Choroid plexus epithelial cell (primary cell): ENCODE measurements at regions not wholly inside any gene's neighbourhood (a gene's known extent, or its start where the extent isn't known, plus 50 kb on each side); places are given as distances from the start of the nearest gene placed in this dataset.

Experiments used
- DNase-seq: peaks from one replicate; pipeline ENCODE4 v3.0.0-alpha.2; 2010; ENCODE audit warnings: low read depth
- H3K4me3 ChIP-seq: 2 replicates; pipeline ENCODE4 v1.5.1; 2011; ENCODE audit warnings: low read depth, mild to moderate bottlenecking, control low read depth, low read length, moderate library complexity
- TF ChIP-seq, protein P1 (sequence below): conservative IDR thresholded peaks from 2 replicates; pipeline ENCODE4 v1.5.1; 2011; ENCODE audit warnings: low read depth, mild to moderate bottlenecking, control low read depth, inconsistent platforms, low read length, moderate library complexity

DNA sequence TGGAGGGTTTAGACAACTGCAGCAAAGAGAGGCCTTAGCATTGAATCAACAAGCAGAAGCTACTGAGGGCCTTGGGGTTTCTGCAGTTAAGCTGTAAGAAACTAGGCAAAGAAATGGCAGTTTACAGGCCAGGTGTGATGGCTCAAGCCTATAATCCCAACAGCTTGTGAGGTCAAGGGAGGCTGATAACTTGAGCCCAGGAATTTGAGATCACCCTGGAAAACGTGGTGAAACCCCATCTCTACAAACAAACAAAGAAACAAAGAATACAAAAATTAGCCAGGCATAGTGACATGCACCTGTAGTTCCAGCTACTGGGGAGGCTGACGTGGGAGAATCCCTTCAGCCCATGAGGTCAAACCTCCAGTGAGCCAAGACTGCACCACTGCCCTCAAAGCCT, 421.6 kb upstream of the CHST9 start:
- TF ChIP-seq, protein P1, sequence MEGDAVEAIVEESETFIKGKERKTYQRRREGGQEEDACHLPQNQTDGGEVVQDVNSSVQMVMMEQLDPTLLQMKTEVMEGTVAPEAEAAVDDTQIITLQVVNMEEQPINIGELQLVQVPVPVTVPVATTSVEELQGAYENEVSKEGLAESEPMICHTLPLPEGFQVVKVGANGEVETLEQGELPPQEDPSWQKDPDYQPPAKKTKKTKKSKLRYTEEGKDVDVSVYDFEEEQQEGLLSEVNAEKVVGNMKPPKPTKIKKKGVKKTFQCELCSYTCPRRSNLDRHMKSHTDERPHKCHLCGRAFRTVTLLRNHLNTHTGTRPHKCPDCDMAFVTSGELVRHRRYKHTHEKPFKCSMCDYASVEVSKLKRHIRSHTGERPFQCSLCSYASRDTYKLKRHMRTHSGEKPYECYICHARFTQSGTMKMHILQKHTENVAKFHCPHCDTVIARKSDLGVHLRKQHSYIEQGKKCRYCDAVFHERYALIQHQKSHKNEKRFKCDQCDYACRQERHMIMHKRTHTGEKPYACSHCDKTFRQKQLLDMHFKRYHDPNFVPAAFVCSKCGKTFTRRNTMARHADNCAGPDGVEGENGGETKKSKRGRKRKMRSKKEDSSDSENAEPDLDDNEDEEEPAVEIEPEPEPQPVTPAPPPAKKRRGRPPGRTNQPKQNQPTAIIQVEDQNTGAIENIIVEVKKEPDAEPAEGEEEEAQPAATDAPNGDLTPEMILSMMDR, result no peak
- no peak overlapping the region for H3K4me3 ChIP-seq
- no peak for DNase-seq

DNA sequence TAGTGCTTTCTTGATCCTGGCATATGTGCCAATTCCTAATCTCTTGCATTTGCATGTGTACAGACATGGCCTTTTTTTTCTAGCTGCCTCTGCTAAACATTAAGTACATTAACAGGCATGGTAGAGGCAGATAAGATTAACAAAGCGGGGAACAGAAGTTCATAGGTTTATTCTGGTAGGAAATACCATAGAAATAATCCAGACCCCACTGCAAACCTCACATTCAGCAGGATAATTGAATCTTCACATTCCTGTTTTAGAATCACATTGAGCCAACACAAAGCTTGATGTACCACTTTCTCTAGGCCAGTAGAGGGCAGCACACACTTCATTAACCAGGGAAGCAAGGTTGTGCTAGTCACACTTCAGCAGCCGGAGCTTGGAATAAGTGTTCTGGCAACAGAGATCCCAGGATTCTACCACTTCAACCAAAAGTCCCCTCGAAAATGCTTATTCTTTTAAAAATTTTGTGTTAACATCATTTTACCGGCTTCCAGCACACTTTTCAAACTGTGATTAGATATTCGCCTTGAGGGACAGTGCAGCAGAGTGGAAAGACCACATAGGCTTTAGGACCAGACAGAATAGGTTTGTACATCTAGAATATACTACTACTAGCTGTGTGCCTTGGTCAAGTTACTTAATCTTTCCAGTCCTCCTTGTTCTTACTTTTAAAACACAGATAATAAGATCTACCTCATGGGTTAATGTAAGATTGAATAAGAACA, 420.2 kb upstream of the CHST9 start:
- DNase-seq, result peak; percentile 91
- H3K4me3 ChIP-seq, result no peak overlapping the region
- TF ChIP-seq, protein P1, result peak; percentile 88

DNA sequence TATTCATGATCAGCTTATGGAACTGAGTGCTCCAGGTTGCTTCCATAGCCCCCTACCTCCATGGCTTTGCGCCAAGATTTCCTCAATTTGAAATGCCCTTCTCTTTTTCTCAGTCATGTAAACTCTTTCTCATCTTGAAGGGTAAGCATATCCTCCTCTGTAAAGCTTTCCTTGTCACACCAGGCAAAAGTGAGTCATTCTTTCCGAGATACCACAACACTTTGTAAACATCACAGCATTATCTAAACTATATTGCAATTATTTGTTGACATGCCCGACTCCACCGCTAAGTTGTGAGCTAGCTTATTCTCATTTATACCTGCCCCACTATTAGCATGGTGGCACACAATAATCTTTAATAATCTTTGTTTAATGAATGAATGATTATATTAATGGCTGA, 419.5 kb upstream of the CHST9 start:
- H3K4me3 ChIP-seq, result no peak overlapping the region
- TF ChIP-seq, protein P1, result no peak
- peak; percentile 81 for DNase-seq

DNA sequence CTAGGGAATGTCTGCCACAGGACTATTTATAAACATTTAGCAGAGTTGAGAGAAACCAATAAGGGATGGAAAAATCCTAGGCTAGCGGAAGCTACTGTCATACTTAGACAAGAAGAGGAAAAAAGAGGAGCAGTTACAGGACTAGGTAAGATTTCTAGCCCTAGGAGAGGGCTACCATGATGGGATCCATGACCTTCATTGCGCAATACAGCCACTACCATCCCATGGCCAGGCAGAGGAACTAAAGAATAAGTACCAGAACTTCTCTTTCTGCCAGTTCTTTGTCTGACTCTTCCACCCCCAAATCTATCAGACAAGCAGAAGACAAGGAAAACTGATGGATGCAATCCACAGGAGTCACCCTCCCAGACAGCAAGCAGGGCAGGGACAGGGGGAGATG, 417.0 kb upstream of the CHST9 start:
- no peak overlapping the region for H3K4me3 ChIP-seq
- TF ChIP-seq, protein P1, result no peak
- no peak for DNase-seq

DNA sequence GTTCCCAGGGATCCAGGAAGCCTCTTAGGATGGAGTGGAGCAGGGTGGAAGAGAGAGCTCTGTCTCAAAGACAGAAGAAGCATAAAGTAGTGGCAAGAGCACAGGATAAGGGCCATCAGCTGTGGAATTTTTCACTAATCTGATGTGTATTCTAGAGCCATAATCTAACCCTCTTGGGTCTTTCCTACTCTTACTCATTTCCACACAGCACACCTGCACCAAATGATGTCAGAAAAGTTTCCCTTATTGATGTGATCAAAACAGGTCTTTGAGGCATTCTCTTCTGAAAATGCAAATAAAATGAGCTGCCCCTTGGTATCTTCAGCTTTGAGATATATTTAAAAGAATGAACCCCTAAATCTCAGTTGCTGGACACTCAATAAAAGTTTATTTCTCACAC, 415.1 kb upstream of the CHST9 start:
- TF ChIP-seq, protein P1, result no peak
- no peak overlapping the region for H3K4me3 ChIP-seq
- no peak for DNase-seq

DNA sequence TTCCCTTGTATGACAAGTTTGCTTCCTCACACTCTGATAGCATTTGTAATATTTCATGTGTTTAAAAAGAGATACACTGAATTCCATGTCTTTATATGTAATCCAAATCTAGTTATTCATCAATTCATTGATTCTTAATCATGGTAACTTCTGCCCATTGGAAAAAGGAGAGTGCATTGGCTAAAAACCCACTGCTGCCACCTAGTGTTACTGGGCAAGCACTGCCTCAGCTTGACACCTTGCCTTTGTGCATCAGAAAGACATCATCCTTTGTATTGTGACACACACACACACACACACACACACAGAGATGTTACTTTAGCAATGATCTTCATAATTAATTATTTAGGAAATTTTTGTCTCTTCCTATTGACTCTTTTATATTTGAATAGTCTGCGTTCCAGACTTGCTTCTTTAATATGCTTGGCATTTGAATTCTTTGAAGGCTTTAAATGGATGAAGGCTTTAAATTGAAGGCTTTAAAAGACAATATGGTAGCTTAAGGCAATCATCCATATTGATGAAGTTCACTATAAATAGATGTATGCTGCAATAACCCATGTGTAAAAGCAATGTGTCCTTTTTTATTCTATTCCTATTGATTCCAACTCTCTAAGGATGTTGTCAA, 414.2 kb upstream of the CHST9 start:
- no peak overlapping the region for H3K4me3 ChIP-seq
- TF ChIP-seq, protein P1, result peak; percentile 98
- DNase-seq, result peak; percentile 65
